ENCODE measurements at regions not wholly inside any gene's neighbourhood (a gene's known extent, or its start where the extent isn't known, plus 50 kb on each side); places are given as distances from the start of the nearest gene placed in this dataset.

DNA sequence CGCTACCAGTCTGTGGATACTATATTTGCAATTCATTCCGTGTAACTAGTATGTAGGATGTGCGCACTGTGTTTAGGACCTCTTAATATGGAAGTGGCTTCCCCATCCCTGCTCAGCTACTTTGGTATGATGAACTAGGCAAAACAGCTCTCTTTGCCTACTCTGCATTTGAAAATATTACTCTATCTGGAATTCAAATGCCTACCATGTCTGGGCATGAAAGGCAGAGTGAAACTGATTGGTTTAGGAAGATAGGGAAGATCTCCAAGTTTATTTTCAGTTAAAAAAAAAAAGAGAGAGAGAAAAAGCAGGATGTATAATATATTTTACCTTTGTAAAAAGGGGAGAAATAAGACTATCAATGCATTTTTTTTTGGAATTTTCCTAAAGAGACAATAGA is 74.1 kb upstream of the ELL2 start:
- DNase-seq (ENCODE audit: low spot score): no peak

DNA sequence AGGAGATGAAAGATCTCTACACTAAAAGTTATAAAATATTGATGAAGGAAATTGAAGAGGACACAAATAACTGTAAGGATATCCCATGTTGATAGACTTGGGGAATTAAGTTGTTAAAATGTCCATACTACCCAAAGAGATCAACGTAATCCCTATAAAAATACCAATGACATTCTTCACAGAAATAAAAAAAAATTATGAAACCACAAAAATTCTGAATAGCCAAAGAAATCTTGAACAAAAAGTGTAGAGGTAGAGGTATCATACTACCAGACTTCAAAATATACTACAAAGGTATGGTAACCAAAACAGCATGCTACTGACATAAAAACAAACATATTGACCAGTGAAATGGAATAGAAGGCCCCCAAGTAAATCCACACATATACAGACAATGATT is 71.5 kb upstream of the ELL2 start:
- peak; percentile 14 for DNase-seq (ENCODE audit: low spot score)

DNA sequence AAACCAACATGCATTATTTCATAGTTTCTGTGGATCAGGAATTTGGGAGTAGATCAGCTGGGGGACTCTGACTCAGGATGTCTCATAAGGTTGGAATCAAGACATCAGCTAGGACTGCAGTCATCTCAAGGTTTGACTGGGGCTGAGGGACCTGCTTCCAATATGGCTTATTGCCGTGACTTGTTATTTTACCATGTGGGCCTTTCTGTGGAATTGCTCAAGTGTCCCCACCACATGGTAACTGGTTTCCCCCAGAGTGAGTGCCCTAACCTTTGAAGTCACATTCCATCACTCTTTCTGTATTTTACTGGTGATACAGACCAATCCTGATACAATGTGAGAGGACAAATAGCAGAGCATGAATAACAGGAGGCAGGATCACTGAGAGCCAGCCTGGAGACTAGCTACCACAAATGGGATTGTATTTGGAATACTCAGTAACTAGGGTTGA is 70.2 kb upstream of the ELL2 start:
- peak; percentile 80 for DNase-seq (ENCODE audit: low spot score)

DNA sequence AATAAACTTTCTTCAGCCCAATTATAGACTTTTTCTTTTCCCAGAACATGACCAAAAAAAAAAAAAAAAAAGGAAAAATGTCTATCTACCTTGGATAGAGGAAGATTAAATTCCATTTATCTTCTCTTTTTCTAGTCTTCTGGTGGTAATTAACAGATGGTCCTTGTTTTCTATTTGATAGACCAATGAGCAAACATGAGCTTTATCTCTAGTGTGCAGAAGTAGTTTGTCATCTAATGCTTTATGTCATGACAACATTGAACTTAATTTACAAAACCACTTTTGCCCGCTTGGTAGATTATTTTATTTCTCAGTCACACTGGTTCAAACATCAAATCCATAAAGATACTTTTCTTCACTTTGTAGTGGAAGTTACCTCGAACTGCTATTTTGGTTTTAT is 69.5 kb upstream of the ELL2 start:
- DNase-seq (ENCODE audit: low spot score): no peak

DNA sequence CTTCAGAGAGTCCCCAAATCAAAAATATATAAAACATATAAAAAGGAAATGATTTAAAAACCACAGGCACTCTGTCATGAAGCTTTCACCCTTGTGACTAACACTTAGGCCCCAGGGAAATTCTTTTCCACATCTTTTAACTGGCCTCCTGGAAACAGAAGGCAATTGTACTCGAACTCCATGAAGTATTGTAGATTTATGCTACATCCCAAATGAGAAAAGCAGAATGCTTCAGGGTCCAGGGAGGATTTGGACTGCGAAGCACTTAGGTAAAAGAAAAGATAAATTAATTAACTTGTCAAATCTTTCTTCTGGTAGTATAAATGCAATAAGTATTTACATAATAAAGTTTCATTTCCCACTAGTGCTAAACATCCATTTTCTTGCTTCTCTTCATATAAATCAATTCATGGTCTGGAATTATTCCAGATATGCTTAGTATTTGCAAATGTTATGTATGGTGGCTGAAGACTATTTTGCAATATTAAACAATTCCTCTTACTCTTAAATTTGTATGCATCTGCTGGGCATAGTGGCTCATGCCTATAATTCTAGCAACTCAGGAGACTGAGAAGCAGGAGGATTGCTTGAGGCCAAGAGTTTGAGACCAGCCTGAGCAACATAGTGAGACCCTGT is 64.9 kb upstream of the ELL2 start:
- peak; percentile 79 for DNase-seq (ENCODE audit: low spot score)

DNA sequence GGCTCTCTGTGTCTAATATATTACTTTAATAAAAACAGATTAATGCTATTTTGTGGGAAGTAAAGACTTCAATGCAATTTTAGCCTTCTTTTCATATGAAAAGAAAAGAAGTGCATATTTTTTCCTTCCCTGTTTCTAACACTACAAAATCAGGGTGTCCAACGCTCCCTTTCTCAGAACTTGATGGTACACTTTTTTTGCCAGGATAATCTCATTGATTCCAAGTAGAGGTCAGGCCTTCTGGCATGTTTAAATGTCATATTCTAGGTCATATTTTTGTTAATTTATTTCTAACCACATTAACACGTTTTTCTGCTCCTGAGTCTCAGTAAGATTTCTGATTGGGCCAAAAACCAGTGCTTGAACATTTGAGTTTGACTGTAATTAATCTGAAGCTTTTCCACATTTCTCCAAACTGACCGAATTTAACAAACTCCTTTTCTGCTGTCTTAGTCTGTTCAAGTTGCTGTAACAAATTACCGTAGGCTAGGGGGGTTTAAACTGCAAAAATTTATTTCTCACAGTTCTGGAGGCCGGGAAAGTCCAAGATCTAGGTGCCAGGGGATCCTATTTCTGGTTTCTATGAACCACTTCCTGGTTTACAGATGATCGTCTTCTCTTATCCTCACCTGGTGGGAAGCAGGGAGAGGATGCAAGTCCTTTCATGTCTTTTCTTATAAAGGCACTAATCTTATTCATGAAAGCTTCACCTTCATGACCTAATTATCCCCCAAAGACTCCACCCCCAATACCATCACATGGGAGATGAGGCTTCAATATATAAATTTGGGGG is 63.2 kb upstream of the ELL2 start:
- DNase-seq (ENCODE audit: low spot score): no peak

DNA sequence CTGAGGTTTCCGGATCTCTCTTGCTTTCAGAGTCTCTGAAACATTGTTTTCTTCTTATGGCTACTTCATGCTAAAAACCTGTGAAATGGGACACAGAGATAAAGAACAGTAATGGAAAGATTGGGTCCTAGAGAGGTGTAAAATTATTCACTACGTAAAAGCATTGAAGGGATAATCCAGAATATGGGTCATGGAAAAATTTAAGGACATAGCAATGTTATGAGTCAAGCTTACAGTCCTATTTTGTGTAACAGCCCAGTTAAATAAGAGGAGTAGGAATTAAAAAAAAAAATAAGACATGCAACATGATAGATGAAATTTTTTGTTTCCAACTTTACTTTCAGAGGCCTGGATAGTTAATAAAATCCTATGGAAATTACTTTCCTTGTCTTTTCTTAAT is 61.9 kb upstream of the ELL2 start:
- DNase-seq (ENCODE audit: low spot score): peak; percentile 56

DNA sequence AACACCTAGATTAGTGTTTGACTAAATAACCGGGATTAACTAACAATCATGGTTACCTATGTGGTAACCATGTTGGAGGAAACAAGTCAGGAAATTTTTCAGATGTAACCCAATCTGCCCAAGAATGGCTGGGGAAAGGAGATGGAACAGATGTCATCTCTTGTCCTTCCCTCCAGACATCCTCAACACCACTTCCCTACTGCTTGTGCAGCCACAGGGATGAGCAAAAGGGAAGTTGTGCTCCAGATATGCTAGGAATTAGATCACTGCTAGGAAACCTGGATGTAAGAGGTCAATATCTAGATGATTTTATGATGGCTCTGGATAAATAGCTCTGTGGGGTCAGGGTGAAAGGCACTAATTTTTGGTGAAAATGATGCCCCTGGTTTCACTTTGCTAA is 61.3 kb upstream of the ELL2 start:
- no peak for DNase-seq (ENCODE audit: low spot score)

DNA sequence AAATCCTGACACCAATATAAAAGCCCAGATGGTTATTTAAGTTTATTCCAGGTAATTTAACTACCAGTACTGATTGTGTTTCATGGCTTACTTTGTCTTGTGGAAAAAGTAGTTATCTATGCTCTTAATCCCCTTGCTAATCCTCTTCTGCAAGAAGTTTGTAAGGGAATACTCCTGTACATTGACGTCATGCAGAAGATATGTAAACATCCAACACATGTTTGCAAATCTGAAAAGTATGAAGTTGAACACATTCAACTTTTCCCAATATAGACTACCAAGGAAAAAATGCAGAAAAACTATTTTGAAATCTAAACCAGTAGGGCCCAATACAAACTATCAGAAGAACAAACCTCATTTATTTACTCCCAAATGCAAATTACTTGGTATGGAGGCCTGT is 56.3 kb upstream of the ELL2 start:
- no peak for DNase-seq (ENCODE audit: low spot score)

DNA sequence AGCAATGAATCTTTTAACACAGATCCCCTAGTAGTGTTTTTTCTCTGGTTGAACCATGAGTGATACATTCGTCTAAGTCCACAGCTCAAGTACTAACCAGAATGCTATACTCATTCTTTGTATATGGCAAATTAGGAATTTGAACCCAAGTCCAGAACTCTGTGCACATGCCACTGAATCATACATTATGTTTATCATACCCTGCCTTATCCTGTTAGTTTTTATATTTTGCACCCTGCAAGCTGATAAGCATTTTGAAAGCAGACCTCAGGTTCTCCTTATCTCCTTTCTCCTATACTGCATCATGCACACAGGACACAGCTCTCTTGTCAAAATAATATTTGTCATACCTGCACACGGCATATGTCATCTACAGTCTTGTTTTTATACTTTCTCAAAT is 54.6 kb upstream of the ELL2 start:
- no peak for DNase-seq (ENCODE audit: low spot score)

DNA sequence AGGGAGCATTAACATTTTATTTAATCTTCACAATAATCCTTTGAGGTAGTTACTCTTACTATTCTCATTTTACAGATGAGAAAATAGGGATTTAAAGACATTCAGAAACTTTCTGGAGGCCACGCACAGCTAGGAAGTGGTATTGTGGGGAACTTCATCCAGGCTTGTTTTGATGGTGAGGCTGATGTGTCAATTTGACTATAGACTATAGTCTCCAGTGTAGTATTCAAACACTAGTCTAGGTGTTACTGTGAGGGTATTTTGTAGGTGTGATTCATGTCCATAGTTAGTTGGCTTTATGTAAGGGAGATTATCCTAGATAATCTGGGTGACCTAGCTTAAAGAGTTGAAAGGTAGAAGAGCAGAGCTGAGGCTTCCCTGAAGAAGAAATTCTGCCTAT is 54.1 kb upstream of the ELL2 start:
- no peak for DNase-seq (ENCODE audit: low spot score)

DNA sequence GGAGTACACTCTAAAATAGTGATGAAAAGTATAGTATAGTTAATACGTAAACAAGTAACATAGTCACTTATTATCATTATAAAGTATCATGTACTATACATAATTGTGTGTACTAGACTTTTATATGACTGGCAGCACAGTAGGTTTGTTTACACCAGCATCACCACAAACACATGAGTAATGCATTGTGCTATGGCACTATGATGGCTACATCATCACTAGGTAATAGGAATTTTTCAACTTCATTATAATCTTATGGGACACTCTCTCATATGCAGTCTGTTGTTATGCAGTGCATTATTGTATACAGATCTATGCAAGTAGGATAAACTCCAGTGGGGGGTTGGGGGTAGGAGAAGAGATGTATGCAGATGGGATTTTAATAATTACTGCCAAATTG is 52.7 kb upstream of the ELL2 start:
- no peak for DNase-seq (ENCODE audit: low spot score)

DNA sequence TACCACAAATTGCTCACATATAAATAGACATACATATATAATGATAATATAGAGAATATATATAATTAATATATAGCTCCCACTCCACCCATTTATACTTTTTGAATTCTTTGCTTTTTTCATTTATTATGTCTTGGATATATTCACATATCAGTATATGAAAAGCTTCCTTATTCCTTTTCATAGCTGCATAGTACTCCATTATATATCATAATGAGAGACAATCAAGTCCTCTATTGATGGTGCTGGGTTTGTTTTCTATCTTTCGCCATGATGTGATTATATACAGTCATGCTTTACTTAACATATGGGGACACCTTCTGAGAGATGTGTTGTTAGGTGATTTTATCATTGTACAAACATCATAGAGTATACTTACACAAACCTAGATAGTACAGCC is 51.6 kb upstream of the ELL2 start:
- DNase-seq (ENCODE audit: low spot score): no peak

DNA sequence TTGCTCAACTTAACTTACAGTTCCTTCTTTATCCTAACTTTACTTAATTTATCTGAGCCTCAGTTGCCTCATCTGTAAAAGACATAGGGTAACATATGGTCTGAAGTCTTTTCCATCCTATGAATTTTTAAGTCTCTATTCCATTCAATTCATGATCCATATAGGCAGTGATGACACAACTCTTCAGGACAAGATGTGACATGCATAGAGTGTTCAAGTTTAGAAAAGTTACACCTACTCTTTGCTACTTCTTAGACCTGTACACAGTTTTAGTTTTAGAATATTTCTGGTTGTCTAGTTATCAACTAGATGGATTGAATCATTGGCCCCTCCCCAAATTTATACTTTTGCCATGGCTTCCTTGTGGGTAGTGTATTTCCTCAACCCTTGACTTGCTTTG is 50.7 kb upstream of the ELL2 start:
- DNase-seq (ENCODE audit: low spot score): no peak
